Retinal pigment epithelial cell (primary cell): ENCODE measurements at regions not wholly inside any gene's neighbourhood (a gene's known extent, or its start where the extent isn't known, plus 50 kb on each side); places are given as distances from the start of the nearest gene placed in this dataset.

Source experiments
- DNase-seq: peaks from one replicate; pipeline ENCODE4 v3.0.0-alpha.2; 2010; ENCODE audit warnings: low read depth
- H3K4me3 ChIP-seq: 2 replicates; pipeline ENCODE4 v1.5.1; 2011; ENCODE audit warnings: mild to moderate bottlenecking, low read length, control low read depth, moderate library complexity
- TF ChIP-seq, protein P1 (sequence below): conservative IDR thresholded peaks from 2 replicates; pipeline ENCODE4 v1.5.1; 2011; ENCODE audit warnings: low read depth, low read length, control low read depth, inconsistent platforms

DNA sequence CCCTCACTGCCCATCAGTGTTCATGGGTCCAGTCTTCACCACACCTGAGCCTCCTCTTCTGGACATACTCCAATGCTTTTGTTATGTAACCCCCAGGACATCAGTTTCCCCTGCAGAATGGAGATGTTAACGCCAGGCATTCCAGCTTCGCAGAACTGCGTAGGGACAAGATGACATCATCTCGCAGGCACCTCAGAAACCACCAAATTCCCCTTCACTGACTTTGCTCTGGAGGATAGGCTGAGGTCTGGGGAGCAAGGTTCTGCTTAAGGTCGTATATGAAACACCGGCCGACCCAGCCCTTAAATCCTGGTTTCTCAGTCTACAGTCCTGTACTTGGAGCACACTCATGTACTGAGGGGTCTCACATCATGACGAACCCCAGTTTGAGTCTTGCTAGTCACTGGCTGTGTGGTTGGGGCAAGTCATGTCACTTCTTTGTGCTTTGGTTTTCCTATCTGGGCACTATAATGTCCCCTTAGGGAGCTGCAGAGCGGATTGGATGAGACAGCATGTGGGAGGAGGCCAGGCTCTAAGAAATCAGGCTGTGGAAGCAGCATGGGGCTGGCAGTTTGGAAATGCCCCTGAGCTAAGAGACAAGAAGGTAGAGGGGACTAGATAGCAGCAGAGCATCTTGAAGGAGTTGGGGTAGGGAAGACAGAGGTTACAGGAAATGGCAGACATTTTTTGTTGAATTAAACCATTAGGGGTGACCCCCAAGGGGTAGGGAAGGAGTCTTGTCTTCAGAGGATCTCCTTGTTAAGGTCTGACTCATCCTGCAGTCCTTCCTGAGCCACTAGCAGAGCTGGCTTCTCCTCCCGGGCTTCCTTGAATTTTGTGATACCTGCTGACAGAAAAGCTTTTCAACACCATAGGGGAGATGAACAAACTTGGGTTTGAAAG is 138.3 kb downstream of the FOXD2 start:
- no peak overlapping the region for H3K4me3 ChIP-seq
- TF ChIP-seq, protein P1, sequence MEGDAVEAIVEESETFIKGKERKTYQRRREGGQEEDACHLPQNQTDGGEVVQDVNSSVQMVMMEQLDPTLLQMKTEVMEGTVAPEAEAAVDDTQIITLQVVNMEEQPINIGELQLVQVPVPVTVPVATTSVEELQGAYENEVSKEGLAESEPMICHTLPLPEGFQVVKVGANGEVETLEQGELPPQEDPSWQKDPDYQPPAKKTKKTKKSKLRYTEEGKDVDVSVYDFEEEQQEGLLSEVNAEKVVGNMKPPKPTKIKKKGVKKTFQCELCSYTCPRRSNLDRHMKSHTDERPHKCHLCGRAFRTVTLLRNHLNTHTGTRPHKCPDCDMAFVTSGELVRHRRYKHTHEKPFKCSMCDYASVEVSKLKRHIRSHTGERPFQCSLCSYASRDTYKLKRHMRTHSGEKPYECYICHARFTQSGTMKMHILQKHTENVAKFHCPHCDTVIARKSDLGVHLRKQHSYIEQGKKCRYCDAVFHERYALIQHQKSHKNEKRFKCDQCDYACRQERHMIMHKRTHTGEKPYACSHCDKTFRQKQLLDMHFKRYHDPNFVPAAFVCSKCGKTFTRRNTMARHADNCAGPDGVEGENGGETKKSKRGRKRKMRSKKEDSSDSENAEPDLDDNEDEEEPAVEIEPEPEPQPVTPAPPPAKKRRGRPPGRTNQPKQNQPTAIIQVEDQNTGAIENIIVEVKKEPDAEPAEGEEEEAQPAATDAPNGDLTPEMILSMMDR = no peak
- DNase-seq = no peak

DNA sequence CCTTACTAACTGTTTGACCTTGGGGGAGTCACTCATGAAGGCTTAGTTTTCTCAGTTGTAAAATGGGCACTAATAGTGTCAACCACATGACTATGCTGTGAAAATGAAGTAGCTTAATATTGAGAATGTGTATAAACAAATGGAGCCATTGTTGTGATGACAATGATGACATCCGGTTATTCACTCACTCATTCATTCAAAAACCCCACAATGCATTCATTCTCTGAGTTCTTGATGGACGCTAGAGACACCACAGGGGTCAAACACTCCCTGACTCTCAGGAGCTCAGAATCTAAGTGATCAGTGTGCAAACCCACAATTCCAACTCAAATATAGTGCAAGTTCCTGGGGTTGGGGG is 138.9 kb downstream of the FOXD2 start:
- H3K4me3 ChIP-seq = no peak overlapping the region
- DNase-seq = no peak
- TF ChIP-seq, protein P1 = no peak

DNA sequence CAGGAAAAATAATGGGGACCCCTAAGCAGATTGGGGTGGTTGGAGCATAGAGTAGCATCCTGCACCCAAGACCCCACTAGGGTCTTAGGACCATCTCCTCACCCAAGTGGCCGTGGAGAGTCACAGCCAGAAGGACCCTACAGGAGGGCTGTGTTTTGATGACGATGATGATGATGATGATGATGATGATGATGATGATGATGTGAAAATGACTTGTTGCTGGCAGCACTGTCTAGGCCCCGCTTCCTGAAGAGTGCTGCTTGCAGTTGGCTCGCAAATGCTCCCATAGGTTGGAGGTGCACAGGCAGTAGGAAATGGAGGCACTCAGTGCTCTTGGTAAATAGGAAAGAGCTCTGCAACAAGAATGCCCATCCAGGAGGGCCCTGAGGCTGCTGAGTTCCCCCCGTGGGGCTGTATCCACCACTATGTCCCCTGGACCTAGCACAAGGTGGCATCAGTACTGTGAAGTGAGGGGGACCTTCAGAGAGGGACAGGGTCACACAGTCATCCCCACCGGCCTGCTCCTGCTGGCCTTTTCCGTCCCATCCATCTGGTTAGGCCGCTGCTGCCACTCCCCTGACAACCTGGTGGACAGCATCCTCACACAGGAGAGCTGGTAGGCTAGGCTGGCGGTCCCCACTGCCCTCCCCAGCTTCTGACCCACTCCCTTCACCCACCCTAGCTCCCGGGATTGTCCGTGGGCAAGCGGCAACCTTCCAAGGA is 139.6 kb downstream of the FOXD2 start:
- TF ChIP-seq, protein P1 = no peak

DNA sequence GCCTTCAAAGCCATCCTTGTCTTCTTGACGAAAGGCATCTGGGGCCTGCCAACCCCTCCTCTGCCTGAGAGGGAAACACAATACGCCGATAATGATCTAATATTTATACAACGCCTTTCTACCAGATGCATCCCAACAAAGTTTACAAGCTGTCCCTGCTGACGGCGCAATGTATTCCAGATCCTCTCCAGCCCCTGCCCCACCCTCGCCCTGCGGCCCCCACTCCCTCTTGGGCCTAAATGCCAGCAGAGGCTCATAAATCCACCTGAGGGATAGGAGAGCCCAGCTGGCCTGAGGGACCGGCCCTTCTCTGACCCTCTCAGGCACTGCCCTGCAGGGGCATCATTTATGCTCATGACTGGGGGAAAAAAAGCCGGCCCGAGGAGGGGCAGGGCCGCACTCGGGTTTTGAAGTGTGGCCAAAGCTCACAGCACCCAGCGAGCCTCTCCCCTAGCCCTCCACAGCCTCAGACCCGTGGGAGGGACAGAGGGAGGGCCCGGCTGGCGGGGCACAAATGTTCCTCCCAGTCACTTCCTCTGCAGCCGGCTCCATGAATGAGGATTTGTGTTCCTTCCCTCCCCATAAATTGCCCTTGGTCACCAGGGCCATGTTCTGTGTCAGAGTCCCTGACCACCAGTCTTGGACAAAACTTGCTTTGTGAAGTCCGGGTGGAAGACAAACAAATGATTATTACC is 140.3 kb downstream of the FOXD2 start:
- no peak overlapping the region for H3K4me3 ChIP-seq
- TF ChIP-seq, protein P1 = no peak
- no peak for DNase-seq

More for the DNA sequence above, 139.6 kb downstream of the FOXD2 start:
- no peak overlapping the region for H3K4me3 ChIP-seq
- no peak for DNase-seq

DNA sequence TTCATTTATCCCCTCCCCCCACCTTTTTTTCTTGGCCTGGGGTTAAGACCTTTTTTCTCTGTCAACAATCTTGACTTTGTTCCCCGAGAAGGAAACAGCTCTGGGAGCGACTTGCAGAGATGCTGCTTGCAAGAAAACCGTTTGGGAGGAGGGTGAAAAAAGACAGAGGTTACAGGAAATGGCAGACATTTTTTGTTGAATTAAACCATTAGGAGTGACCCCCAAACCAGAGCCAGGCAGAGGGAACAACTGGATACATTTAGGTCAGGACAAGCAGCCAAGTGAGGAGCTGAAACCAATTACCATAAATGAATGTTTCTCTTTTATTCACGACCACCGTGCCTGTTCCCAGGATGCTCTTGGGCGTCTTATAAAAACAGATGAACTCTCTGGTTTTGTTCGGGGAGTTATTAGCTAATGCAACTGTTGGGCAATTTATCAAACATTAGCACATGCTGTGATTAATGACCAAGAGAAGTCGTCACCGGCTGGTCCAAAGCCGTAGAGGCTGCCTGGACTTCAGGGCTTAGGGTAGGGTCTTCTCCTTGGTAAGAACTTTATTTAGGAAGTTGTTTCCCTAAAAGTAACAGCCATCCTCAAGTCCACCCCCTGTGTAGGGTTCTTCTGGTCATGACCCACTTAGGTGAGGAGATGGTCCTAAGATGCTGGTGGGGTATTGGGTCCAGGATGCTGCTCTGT is 141.0 kb downstream of the FOXD2 start:
- TF ChIP-seq, protein P1 = no peak
- no peak overlapping the region for H3K4me3 ChIP-seq
- DNase-seq = no peak

DNA sequence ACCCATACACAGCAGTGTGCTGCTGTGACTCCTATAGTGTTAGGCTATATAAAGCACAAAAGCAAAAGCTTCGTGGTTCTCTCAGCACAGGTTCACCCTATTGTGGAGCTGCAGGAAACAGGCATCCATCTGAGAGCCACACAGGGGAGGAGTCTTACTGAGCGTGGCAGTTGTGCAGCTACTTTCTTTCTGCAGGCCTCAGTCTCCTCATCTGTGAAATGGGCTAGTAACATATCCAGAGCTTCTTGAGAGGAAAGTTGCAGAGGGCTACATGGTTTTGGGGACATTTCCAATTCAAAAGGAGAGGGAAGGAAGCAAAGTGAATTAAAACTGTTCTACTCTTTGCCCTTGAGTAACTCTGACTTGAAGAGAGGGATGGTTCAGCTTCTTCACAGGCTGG is 142.0 kb downstream of the FOXD2 start:
- TF ChIP-seq, protein P1 = no peak
- no peak overlapping the region for H3K4me3 ChIP-seq
- no peak for DNase-seq
